ENCODE measurements at regions not wholly inside any gene's neighbourhood (a gene's known extent, or its start where the extent isn't known, plus 50 kb on each side); places are given as distances from the start of the nearest gene placed in this dataset.

- TF ChIP-seq CTBP1 (IDR thresholded peaks at IDR 0.05; ENCODE audit: borderline replicate concordance) = no peak
- TF ChIP-seq NFRKB (IDR thresholded peaks at IDR 0.05) = no peak
- TF ChIP-seq TARDBP (IDR thresholded peaks at IDR 0.05) = no peak
- no peak for TF ChIP-seq FOXA1 (IDR thresholded peaks at IDR 0.05)
- no peak for TF ChIP-seq SUZ12 (IDR thresholded peaks at IDR 0.05)
- TF ChIP-seq FOXM1 (IDR thresholded peaks at IDR 0.05; ENCODE audit: borderline replicate concordance) = no peak
These were observed 133.8 kb upstream of the IGFBP3 start for GRCh38 chr7:46054915-46055314.

All from HEK293T (cell line).